ENCODE measurements at regions not wholly inside any gene's neighbourhood (a gene's known extent, or its start where the extent isn't known, plus 50 kb on each side); places are given as distances from the start of the nearest gene placed in this dataset.

DNA sequence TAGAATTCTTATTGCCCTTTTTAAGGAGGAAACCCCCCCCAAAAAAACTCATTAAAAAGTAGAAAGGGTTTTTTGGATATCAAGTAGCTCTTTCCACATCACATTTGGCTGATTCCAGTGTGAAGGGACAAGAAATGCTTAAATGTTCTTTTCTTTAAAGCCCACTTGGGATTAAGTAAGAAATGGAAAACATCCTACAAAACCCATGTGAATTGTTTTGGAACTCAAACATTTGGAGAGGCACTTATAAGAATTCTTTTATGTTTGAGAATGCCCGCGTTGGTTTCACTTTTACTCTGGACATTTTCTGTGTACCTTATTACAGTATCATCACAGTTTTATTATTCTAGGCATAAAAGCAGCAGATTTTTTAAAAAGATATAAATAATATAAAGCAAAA, 301.1 kb upstream of the ACTBL2 start:
- TF ChIP-seq CTCF (IDR thresholded peaks at IDR 0.05; ENCODE audit: low read depth, low read length, missing input control) (no peak), GABPA (IDR thresholded peaks at IDR 0.05 in 1 of 2, conservative IDR thresholded peaks at IDR 0.05 in 1 of 2) (no peak), JUND (IDR thresholded peaks at IDR 0.05) (no peak)
- TF ChIP-seq, protein P1, sequence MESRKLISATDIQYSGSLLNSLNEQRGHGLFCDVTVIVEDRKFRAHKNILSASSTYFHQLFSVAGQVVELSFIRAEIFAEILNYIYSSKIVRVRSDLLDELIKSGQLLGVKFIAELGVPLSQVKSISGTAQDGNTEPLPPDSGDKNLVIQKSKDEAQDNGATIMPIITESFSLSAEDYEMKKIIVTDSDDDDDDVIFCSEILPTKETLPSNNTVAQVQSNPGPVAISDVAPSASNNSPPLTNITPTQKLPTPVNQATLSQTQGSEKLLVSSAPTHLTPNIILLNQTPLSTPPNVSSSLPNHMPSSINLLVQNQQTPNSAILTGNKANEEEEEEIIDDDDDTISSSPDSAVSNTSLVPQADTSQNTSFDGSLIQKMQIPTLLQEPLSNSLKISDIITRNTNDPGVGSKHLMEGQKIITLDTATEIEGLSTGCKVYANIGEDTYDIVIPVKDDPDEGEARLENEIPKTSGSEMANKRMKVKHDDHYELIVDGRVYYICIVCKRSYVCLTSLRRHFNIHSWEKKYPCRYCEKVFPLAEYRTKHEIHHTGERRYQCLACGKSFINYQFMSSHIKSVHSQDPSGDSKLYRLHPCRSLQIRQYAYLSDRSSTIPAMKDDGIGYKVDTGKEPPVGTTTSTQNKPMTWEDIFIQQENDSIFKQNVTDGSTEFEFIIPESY (IDR thresholded peaks at IDR 0.05): no peak

Data from liver (tissue), 3 donors.